Stimulated activated CD8-positive, alpha-beta memory T cell treated with anti-CD3 and anti-CD28 coated beads, Interleukin-4, amount 100 ng/mL, for 48 hours (primary cell): ENCODE measurements at regions not wholly inside any gene's neighbourhood (a gene's known extent, or its start where the extent isn't known, plus 50 kb on each side); places are given as distances from the start of the nearest gene placed in this dataset.
"Not testable (repeated sequence)": the region's sequence is repeated elsewhere in the genome, so short reads cannot be mapped to it uniquely, and the experiment has no call there.

ENCODE experiments used
- DNase-seq: peaks from one replicate; pipeline ENCODE4 v3.0.0-alpha.2; 2020

DNA sequence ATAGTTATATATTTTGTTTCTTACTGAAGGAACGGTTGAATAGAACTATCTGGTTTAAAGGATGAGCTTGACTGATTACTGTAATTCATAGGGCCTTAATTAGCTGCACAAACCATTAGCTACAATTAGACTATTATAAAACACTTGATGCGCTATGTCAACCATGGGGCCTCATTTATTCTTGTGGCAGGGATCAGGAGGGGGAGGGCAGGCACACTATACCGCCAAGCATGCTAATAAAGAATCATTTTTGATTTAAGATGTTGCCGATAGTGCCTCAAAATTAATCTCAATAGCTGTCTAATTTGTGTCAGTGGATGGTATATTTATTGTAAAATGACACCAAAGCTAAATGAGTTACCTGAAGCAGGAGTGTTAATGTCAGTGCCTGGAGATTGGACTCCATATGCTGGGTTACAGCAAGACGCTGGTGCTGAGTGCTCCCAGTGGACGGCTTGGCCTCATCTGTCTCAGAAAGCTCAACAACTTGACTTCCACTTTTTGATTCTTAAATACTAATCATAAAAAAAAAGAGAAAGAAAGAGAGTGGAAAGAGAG, 1007.0 kb upstream of the CELF4 start:
- DNase-seq: no peak

- no peak for DNase-seq
Observed at GRCh38 chr18:38571651-38572050, 1006.1 kb upstream of the CELF4 start.

GRCh38 chr18:38565513-38565912, 999.9 kb upstream of the CELF4 start:
- DNase-seq: no peak

DNA sequence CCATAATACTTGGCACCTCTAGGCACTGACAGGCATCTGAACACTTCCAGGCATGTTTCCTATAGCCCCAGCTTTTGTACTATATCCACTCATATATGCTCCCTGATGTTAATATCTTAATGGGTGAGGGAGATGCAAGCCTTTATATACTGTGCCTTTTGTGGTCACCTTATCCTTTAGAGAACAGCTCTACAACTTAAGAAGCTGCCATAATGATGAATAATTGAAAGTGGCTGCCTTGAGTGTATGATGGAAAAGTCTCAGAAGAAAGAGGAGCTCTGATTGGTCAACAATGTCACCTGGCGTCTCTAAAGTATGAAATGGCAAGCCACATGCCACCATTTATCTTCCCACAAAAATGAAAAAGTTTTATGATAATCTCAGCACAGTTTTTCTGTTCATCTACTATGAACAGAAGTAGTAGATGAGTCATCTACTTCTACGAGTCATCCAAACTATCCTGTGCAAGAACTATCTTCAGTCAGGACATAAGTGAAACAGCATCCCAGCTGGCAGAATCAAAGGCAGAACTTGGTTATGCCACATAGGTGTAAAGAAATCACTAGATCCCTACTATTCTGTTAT, 997.9 kb upstream of the CELF4 start:
- no peak for DNase-seq

GRCh38 chr18:38557006-38557405, 991.4 kb upstream of the CELF4 start:
- DNase-seq: no peak

DNA sequence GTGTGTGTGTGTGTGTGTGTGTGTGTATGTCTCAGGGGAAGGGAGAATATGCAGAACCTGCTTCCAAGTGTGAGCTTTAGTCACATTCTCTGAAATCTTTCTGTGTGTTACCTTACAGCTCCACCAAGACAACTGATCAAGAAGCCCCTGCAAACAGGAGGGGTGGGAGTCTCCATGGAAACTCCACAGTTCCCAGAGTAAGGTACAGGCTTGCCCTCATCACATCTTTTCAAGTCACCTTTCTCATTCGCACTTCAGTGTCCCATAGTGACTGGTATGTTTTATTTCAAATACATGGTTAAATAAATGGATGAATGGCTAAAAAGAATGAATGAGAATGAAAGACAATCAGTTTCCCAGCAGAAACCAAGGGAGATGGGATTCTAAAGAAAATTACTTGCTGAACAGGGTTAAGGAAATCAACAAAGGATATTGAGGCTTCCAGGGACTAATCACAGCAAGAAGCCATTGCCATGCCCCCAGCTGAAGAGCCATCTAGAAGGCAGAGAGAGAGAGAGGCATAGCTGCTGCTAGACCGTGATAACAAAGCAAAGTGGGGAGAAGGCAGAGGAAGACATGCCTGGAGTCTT, 987.2 kb upstream of the CELF4 start:
- DNase-seq: no peak

GRCh38 chr18:38551881-38552280, 986.3 kb upstream of the CELF4 start:
- no peak for DNase-seq

GRCh38 chr18:38545071-38545470, 979.5 kb upstream of the CELF4 start:
- no peak for DNase-seq

- DNase-seq: no peak
Observed at GRCh38 chr18:38539856-38540255, 974.3 kb upstream of the CELF4 start.

DNA sequence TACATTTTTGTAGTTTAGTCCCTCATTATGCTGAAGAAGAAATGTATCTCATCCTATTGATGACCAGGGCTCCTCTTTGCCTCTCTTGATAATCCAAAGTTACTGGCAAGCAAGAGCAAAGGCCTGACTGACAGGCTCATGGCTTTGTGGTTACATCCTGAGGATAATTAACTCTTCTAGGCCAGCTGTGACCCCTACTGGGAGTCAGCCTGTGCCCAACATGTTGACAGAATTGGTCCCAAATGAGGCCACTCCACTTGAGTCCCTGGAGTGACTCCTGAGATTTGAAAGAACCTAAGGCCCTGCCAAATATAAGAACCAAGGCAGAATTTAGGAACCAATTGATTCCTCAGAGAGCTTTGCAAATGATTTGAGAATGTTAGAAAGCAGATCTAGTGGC, 973.8 kb upstream of the CELF4 start:
- no peak for DNase-seq

- DNase-seq: no peak
Observed at GRCh38 chr18:38534073-38534472, 968.5 kb upstream of the CELF4 start.

DNA sequence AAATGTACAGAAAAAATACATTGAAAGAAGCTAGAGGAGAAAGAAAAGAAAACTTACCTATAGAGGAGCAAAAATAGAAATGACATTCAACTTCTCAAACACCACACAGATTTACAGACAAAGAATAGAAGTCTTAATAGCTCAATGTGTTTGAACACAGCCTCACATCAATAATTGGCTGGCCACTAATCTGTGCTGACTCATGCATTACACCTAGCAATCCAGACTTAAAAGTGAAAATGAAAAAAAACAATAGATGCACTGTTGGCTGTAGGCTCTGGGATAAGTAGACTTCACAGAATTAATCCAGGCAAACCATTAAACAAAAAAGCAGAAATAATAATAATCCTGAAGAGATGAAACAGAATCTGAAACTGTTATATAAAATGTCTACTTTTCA, 961.3 kb upstream of the CELF4 start:
- DNase-seq: no peak

- DNase-seq: no peak
Observed at GRCh38 chr18:38525039-38525438, 959.4 kb upstream of the CELF4 start.

- no peak for DNase-seq
Observed at GRCh38 chr18:38520786-38521185, 955.2 kb upstream of the CELF4 start.

- no peak for DNase-seq
Observed at GRCh38 chr18:38502539-38502938, 936.9 kb upstream of the CELF4 start.

DNA sequence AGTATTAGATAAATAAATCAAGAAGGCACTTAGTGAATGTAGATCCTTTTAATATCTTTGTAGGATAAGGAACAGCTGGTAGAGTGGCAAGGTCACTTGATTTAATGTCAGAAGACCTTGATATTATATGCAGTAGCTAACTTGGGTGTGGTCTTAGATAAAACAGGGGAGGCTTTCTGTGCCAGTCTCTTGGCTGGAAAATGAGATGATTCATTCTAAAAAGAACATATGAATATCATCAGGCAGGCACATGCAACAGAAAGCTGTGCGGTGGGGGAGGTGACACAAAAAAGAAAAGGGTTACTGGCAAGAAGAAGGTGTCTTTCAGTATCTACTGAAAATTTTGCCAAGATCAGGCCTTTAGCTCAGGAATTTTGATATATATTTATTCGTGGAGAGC, 931.7 kb upstream of the CELF4 start:
- no peak for DNase-seq

- no peak for DNase-seq
Observed at GRCh38 chr18:38496222-38496793, 930.7 kb upstream of the CELF4 start.

- no peak for DNase-seq
Observed at GRCh38 chr18:38494065-38494464, 928.5 kb upstream of the CELF4 start.

- no peak for DNase-seq
Observed at GRCh38 chr18:38491195-38491594, 925.6 kb upstream of the CELF4 start.

DNA sequence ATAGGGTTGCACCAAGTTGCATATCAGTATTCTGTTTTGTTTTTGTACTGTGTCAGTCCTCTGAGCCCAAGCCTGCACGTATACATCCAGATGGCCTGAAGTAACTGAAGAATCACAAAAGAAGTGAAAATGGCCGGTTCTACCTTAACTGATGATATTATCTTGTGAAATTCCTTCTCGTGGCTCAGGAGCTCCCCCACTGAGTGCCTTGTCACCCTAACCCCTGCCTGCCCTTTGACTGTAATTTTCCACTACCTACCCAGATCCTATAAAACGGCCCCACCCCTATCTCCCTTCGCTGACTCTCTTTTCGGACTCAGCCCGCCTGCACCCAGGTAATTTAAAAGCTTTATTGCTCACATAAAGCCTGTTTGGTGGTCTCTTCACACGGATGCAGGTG, 924.1 kb upstream of the CELF4 start:
- not testable (repeated sequence) for DNase-seq

- no peak for DNase-seq
Observed at GRCh38 chr18:38487521-38487920, 921.9 kb upstream of the CELF4 start.

DNA sequence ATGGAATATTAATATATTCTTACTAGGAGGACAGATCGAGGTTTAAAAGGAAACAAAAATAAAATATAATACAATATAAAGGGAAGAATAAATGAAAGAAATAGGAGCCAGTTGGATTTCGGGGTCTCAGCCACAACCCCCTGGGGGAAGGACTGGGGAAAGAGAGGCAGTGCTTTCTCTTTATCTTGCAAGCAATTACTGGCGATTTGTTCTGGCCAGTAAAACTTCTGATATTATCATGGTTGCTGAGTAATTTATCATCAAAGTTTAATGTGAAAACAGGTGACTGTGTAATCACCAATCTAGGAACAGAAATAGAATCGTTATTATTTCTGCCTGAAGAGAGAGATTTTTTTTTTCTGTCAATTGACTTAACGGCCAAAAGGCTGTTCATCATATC, 917.7 kb upstream of the CELF4 start:
- no peak for DNase-seq

DNA sequence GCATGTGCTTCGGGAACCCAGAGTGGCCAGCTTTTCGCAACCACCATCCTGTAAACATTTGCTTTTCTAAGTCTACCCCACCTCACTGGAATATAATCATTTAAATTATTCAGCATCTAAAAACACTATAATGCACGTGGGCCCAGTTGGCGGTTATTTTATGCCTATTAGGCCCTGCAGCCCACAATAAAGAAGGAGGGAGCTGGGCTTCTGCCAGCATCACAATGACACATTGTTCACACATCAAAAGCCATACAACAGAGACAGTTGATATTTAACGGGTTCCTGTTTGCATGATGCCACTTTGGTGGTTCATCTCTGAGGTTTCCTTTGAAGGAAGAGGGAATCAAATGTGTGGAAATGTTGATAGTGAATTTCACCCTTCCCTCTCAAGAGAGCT, 916.0 kb upstream of the CELF4 start:
- DNase-seq: no peak

DNA sequence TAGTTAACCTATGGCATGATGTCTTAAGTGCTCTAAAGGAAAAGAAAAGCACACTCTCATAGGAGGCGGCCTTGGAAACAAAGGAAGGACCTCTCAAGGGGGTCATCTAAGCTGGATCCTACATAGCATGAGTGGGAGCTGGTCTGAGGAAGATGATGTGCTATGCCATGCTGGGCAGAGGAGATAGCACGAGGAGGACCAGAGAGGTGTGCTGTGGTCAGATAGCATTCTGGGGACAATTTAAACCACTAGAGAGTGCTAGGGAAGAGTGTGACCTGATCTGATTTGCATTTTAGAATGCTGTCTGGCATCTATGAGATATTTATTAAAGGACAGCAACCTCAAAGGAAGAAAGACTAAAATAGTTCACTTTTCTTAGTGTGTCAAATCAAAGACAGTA, 910.1 kb upstream of the CELF4 start:
- no peak for DNase-seq

GRCh38 chr18:38473535-38473934, 907.9 kb upstream of the CELF4 start:
- no peak for DNase-seq
